ENCODE measurements at regions not wholly inside any gene's neighbourhood (a gene's known extent, or its start where the extent isn't known, plus 50 kb on each side); places are given as distances from the start of the nearest gene placed in this dataset.

GRCh38 chr3:140760324-140761075, 82.6 kb downstream of the TRIM42 start:
- WGBS, 2 donors (ENCODE audit: low coverage in 1 of 2) = 52 to 55% methylated on average over 1 to 2 of the region's 4 CpGs
- Histone ChIP-seq H3K36me3 (no peaks in the 10 kb centered on the region), H3K27ac (no peak overlapping the region), H3K4me1 (no peaks in the 10 kb centered on the region), H3K9me3 (no peaks in the 10 kb centered on the region), H3K4me3 (no peak overlapping the region), H3K27me3 (peaks cover 8% of the 10 kb centered on the region)
- no peak for ATAC-seq
- TF ChIP-seq POLR2A (IDR thresholded peaks at IDR 0.05) (no peak), CTCF (IDR thresholded peaks at IDR 0.05) (no peak), EP300 (IDR thresholded peaks at IDR 0.05) (no peak), POLR2AphosphoS5 (IDR thresholded peaks at IDR 0.05) (no peak)

- Histone ChIP-seq H3K36me3 (no peaks in the 10 kb centered on the region), H3K27ac (no peak overlapping the region), H3K4me1 (no peaks in the 10 kb centered on the region), H3K4me3 (no peak overlapping the region), H3K9me3 (no peaks in the 10 kb centered on the region), H3K27me3 (peaks cover 2% of the 10 kb centered on the region)
- WGBS, 2 donors (ENCODE audit: low coverage in 1 of 2) = 63 to 66% methylated on average over 2 of the region's 4 CpGs
- TF ChIP-seq POLR2AphosphoS5 (IDR thresholded peaks at IDR 0.05) (no peak), POLR2A (IDR thresholded peaks at IDR 0.05) (no peak), EP300 (IDR thresholded peaks at IDR 0.05) (no peak), CTCF (IDR thresholded peaks at IDR 0.05) (no peak)
- no peak for ATAC-seq
Observed at GRCh38 chr3:140761076-140761639, 83.3 kb downstream of the TRIM42 start.

GRCh38 chr3:140762746-140763145, 84.9 kb downstream of the TRIM42 start:
- H3K36me3 ChIP-seq = no peaks in the 10 kb centered on the region
- no peaks in the 10 kb centered on the region for H3K4me1 ChIP-seq
- no peak overlapping the region for H3K27ac ChIP-seq
- H3K27me3 ChIP-seq = peaks cover 6% of the 10 kb centered on the region
- no peak overlapping the region for H3K4me3 ChIP-seq
- ATAC-seq = no peak
- H3K9me3 ChIP-seq = no peaks in the 10 kb centered on the region
- TF ChIP-seq EP300 (IDR thresholded peaks at IDR 0.05) (no peak), CTCF (IDR thresholded peaks at IDR 0.05) (no peak)

- no peaks in the 10 kb centered on the region for H3K9me3 ChIP-seq
- TF ChIP-seq POLR2AphosphoS5 (IDR thresholded peaks at IDR 0.05) (no peak), EP300 (IDR thresholded peaks at IDR 0.05) (no peak), CTCF (IDR thresholded peaks at IDR 0.05) (no peak), POLR2A (IDR thresholded peaks at IDR 0.05) (no peak)
- H3K27ac ChIP-seq = no peak overlapping the region
- WGBS, 2 donors (ENCODE audit: low coverage in 1 of 2) = 88 to 100% methylated on average over 1 of the region's 1 CpG
- no peaks in the 10 kb centered on the region for H3K36me3 ChIP-seq
- H3K4me1 ChIP-seq = no peaks in the 10 kb centered on the region
- no peak for ATAC-seq
- no peak overlapping the region for H3K4me3 ChIP-seq
- peaks cover 6% of the 10 kb centered on the region for H3K27me3 ChIP-seq
Observed at GRCh38 chr3:140763532-140763931, 85.7 kb downstream of the TRIM42 start.

GRCh38 chr3:140765246-140765645, 87.4 kb downstream of the TRIM42 start:
- H3K4me3 ChIP-seq = no peak overlapping the region

More at GRCh38 chr3:140765246-140765645, 87.4 kb downstream of the TRIM42 start:
- Histone ChIP-seq H3K4me1 (no peaks in the 10 kb centered on the region), H3K27me3 (peaks cover 6% of the 10 kb centered on the region), H3K27ac (no peak overlapping the region), H3K36me3 (no peaks in the 10 kb centered on the region), H3K9me3 (no peaks in the 10 kb centered on the region)
- WGBS, 2 donors (ENCODE audit: low coverage in 1 of 2) = 92 to 100% methylated on average over 1 to 2 of the region's 2 CpGs
- ATAC-seq = no peak
- no peak for TF ChIP-seq EP300 (IDR thresholded peaks at IDR 0.05)
- no peak for TF ChIP-seq POLR2AphosphoS5 (IDR thresholded peaks at IDR 0.05)
- TF ChIP-seq CTCF (IDR thresholded peaks at IDR 0.05) = no peak
- TF ChIP-seq POLR2A (IDR thresholded peaks at IDR 0.05) = no peak

Data from gastroesophageal sphincter (tissue), 4 donors.